Stimulated activated CD4-positive, alpha-beta T cell treated with anti-CD3 and anti-CD28 coated beads, Interleukin-12 subunit alpha, Interleukin-12 subunit beta, amount 100 ng/mL, for 48 hours (primary cell): ENCODE measurements at regions not wholly inside any gene's neighbourhood (a gene's known extent, or its start where the extent isn't known, plus 50 kb on each side); places are given as distances from the start of the nearest gene placed in this dataset.

Source experiments
- DNase-seq, 3 donors: peaks; one replicate each; pipeline ENCODE4 v3.0.0-alpha.2; 2020; ENCODE audit warnings: low read depth in 2 of 3, low spot score in 1 of 3

DNA sequence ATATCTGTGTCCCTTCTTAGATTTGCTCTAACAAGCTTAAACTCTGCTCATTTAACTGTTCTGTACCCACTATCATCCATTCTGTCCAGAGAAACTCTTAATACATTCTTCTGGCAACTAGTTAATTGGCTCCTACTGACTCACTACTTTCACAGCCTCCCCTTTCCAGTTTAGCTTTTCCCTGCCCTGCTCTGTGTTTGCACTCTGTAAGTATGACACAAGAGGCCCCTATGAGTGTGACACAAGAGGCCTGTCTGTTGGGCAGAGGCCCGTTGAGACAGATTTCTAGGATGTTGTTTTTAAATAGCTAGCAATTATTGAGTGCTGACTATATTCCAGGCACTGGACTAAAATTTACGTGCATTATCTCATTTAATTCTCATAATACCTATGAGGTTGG, 246.0 kb upstream of the DAAM1 start:
- no peak for DNase-seq

- DNase-seq = no peak
These were observed 244.0 kb upstream of the DAAM1 start for GRCh38 chr14:58944343-58944967.

DNA sequence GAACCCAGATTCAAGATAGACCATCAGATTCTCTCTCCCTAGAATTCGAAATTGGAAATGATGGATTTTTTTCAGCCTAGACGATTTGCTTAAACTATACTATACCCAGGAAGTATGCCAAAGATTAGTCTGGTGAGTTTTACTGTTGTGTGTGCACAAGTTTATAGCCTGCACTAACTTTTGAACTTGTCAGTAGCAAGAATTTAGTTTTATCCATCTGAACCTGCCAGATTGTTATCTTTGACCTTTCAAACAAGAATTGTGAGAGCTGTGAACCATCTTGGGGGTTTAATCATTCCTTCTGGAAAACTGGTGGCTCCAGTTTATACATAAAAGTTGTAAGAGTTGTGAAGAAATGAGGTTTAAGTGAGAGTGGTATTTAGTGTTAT, 243.5 kb upstream of the DAAM1 start:
- no peak for DNase-seq

- DNase-seq = no peak
These were observed 242.0 kb upstream of the DAAM1 start for GRCh38 chr14:58946431-58946830.

DNA sequence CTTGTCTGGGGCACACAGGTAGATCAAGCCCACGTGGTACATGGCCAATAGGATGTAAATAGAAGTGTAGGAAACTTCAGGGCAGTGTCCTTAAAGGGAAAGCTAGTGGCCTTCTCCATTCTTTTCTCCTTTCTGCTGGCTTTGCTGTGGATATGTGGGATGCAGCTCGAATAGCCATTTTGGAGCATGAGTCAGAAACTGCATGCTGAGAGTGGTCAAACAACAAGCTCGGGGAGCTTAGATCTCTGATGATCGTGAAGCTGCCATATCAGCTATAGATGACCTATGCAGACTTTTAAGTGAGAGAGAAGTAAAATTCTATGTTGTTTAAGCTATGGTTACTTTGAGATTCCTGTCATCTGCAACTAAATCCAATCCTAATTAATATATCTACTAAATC, 241.3 kb upstream of the DAAM1 start:
- DNase-seq = no peak

DNA sequence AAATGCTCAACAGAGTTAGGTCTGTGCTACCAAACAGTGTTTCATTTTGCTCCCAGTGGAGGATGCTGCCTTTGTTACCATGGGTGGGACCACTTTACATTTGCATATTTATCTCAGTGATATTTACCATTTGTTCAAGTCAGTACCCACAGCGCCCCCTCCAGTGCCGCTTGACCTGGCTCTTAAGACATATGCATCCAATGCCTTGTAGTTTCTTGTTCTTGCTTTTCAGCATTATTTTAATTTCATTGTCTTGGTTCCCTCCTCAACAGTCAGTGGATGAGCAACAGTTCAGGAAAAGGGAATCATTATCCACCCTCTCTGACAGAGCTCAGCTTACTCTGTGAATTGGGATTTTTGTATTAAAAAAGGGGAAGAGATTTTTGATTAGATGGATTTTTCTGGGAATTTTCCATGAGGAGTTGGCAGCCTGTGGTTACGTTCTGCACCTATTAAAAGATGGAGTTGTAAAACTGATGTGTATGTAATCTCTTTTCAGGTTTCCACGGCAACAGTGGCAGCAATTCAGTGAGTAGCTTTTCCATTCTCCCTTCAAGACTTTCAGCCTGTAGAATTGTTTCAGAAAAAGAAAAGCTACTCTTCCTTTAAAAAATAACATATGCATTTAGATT, 240.5 kb upstream of the DAAM1 start:
- no peak for DNase-seq

DNA sequence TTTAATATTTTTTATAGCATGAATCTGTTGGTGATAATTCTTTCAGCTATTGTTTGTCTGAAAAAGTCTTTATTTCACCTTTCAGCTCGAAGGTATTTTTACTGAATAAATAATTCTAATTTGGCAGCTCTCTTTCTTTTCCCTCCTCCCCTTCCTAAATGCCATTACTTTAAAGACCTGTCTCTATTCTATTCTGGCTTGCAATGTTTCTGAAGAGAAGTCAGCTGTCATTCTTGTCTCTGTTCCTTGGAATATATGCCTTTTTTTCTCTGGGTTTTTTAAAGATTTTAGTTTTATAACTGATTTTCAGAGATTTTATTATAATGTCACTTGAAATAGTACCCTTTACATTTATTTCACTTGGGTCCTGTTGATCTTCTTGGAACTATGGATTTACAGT, 237.9 kb upstream of the DAAM1 start:
- DNase-seq = no peak

DNA sequence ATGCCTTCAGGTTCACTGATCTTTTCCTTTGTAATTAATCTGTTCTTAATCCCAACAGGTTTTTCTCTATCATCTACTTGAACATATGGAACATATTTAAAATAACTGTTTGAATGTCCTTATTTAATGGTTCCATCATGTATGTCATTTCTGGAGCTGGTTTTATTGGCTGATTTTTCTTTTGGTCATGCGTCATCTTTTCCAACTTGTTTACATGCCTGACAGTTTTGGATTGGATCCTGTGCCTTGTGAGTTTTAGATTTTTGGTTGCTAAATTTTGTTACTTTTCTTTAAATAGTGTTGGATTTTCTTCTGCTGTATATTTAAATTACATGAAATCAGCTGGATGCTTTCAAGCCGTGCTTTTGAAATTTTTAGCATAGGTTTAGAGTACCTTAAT, 237.3 kb upstream of the DAAM1 start:
- no peak for DNase-seq

- no peak for DNase-seq
These were observed 234.4 kb upstream of the DAAM1 start for GRCh38 chr14:58954052-58954451.

GRCh38 chr14:58954901-58955861, 233.3 kb upstream of the DAAM1 start:
- DNase-seq = no peak

GRCh38 chr14:58961045-58961731, 227.3 kb upstream of the DAAM1 start:
- DNase-seq = no peak

DNA sequence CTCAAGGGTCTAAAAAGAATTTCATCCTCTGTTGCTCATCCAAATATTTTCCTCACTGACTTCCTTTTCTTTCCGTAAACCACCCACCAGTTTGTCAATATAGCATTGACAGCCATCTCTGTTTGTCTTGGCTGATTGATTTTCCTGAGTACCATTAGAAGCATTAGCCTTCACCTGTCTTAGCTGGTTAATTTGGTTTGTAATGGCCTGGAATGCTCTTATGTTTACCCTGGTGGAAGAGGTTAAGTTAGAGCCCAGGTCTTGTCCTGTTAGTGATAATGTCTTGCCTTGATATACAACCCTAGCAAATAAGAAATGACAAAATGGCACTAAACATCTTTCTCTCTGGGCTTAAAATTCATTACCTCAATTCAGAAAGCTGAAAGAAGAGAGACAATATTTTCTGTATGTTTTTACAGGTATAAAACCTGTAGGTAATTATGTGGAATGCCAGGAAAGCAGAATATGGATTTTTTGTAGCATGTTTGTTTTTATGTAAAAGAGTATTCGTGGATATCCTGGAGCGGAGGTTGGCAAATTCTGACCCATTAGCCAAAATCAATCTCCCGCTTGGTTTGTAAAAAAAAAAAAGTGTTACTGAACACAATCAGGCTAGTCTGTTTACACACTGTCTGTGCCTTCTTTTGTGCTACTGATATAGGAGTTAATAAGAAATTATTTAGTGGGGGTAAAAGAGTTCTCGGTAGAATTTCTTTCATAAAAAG, 224.4 kb upstream of the DAAM1 start:
- no peak for DNase-seq

- no peak for DNase-seq
These were observed 223.9 kb upstream of the DAAM1 start for GRCh38 chr14:58964598-58964928.

DNA sequence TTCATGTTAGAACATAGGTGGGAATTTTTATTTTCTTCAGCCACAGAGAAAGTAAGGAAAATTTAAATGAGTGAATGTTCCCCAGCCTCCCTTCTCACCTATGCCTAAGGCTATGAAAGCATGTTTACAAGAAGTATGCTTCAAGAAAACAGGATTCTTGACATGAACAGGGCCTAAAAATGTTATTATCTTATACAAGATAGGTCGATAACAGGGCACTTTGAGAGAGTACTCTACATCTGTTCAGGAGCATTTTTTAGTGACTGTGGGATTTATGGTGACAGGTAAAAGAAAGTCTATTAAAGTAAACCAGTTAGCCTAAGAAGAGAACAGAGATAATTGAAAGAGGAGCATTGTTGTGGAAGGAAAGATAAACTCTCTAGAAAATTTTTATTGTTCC, 222.9 kb upstream of the DAAM1 start:
- no peak for DNase-seq

- no peak for DNase-seq
These were observed 221.5 kb upstream of the DAAM1 start for GRCh38 chr14:58966997-58967396.

DNA sequence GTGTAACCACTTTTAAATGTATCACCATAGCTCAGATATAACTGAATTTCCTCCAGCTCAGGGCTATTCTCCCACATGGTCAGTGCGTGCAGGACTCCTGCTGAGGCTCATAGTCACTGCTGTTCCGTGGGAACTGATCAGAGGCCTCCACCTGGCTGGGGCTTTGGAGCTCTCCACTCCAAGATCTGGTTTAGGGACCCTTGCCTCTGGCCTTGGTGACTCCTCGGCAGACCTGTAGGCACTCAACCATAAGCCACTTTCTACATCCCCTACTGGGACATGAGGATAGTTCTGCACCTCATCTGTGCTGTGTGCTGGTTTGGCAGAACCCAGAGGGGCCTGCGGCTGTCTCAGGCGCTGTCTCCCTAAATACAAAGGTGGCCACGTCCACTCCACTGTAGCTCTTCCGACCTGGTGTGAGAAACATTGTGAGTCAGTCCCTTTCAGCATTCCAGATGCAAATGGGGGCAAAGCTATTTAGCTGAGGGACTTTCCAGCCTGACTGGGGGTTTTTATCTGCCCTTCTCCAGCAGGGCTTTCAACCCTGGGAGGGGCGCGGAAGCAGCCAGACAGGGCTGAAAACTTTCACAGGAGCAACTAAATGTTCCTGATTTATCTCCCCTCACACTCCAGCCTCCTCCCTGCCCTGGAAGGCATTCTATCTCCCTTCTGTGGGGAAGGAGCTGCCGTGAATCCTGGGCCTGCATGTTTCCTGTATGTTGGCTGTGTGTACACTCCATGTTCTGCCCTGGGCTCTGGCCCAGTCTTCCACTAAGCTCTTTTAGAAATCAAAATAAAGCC, 218.3 kb upstream of the DAAM1 start:
- no peak for DNase-seq

DNA sequence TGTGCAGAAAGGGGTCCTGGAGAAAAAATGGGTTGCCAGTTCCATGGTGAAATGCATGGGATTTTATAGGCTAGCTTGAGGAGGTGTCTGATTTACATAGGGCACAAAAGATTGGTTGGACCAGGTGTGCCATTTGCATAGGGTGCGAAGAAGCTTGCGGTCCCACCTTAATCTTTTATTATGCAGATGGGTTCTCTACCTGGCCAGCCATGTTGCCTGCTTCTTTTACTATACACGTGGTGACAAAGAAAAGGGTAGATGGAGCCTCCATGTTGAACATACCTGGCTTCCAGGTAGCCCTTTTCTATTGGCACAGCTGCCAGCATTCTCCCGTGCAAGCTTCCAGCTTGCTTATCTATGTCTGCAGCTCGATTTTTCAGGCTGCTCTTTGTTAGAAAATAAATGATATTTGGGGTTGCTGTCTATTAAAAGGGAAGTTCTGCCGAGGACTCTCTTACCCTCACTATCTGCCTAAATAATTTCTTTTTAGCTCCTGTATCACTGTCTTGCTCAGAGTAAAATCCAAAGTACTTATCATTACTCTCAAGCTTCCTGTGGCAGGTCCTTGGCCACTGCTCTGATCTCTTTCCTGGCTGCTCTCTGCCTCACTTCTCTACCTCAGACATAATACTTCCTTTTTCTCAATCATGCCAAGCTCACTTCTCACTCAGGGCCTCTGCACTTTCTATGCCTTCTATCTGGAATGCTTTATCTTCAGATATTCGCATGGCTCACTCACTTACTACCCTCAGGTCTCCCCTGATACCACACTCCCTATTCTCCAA, 216.0 kb upstream of the DAAM1 start:
- DNase-seq = no peak

DNA sequence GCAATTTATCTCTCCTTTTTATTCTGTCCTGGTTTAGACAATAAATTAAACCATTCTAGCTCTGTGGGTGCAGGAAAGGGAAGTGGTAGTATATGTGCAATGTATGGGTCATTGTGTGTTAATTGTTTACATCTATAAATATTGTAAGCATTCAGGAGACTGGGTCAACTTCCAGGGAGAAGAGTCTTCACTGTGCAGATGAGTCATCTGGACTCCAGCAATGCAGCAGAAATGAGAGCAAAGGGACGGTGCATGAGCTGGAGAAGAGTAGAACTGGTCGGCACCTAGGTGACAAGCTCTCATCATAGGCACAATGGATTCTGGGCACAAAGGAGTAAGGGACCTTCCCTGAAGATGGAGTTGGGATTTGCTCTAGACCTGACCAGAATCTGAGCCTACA, 211.1 kb upstream of the DAAM1 start:
- no peak for DNase-seq

DNA sequence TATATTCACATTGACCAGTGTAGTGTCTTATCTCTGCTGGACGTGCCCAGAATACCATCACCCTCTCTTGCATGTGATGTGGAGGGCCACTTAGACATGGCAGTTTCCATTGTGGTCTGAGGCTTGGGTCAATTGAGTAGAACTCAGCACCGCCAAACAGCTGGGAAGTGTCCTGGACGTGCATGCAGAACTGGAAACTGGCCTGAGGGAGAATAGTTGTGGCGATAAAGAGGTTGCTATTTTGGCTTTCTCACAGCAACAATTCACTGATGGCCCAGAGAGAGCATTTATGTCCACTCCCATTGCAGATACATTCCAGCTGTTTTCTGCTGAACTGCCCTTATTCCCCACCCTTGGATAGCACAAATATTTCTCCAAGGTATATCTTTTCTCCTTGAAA, 210.1 kb upstream of the DAAM1 start:
- no peak for DNase-seq

DNA sequence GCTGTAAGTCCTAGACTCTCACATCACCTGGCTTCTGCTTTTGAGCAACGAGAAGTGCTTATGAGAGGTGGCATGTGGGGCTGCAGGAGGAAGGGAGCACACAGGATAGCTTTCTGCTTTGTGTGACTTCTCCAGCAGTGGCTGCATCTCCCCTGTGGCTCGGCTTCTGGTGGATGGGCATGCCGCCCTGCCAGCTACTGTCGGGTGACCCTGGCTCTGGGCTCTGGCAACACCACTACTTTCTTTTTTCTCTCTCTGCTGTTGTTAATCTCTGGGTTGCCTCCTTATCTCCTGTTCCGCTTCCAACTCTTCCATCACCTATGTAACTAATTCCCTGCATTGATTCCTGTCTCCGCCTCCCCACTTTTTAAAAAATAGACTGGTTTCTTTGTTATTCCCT, 209.1 kb upstream of the DAAM1 start:
- DNase-seq = no peak
